ENCODE measurements at regions not wholly inside any gene's neighbourhood (a gene's known extent, or its start where the extent isn't known, plus 50 kb on each side); places are given as distances from the start of the nearest gene placed in this dataset.

GRCh38 chr15:59817053-59817452 lies 127.9 kb upstream of the BNIP2 start:
- TF ChIP-seq, protein P1, sequence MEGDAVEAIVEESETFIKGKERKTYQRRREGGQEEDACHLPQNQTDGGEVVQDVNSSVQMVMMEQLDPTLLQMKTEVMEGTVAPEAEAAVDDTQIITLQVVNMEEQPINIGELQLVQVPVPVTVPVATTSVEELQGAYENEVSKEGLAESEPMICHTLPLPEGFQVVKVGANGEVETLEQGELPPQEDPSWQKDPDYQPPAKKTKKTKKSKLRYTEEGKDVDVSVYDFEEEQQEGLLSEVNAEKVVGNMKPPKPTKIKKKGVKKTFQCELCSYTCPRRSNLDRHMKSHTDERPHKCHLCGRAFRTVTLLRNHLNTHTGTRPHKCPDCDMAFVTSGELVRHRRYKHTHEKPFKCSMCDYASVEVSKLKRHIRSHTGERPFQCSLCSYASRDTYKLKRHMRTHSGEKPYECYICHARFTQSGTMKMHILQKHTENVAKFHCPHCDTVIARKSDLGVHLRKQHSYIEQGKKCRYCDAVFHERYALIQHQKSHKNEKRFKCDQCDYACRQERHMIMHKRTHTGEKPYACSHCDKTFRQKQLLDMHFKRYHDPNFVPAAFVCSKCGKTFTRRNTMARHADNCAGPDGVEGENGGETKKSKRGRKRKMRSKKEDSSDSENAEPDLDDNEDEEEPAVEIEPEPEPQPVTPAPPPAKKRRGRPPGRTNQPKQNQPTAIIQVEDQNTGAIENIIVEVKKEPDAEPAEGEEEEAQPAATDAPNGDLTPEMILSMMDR (IDR thresholded peaks at IDR 0.05; ENCODE audit: insufficient read depth, low read length, poor library complexity, severe bottlenecking) = no peak
- no peak for TF ChIP-seq EZH2phosphoT487 (conservative IDR thresholded peaks at IDR 0.05; ENCODE audit: low read length)
